ENCODE measurements at regions not wholly inside any gene's neighbourhood (a gene's known extent, or its start where the extent isn't known, plus 50 kb on each side); places are given as distances from the start of the nearest gene placed in this dataset.

GRCh38 chr9:81480828-81481604, 208.3 kb downstream of the TLE1 start:
- Mint-ChIP-seq H3K27ac (no peak overlapping the region), H3K4me1 (peaks cover 9% of the 10 kb centered on the region), H3K27me3 (ENCODE audit: low read depth) (no peaks in the 10 kb centered on the region), H3K36me3 (ENCODE audit: low read depth) (no peaks in the 10 kb centered on the region), H3K9me3 (peaks cover 6% of the 10 kb centered on the region), H3K4me3 (no peak overlapping the region)
- no peak for TF ChIP-seq CTCF (IDR thresholded peaks at IDR 0.05; ENCODE audit: unreplicated experiment in 3 of 3)

- no peak overlapping the region for H3K4me3 Mint-ChIP-seq
- H3K9me3 Mint-ChIP-seq = peaks cover 6% of the 10 kb centered on the region
- no peak overlapping the region for H3K27ac Mint-ChIP-seq
- no peak for TF ChIP-seq CTCF (IDR thresholded peaks at IDR 0.05; ENCODE audit: unreplicated experiment in 3 of 3)
- H3K36me3 Mint-ChIP-seq (ENCODE audit: low read depth) = no peaks in the 10 kb centered on the region
- H3K4me1 Mint-ChIP-seq = peaks cover 9% of the 10 kb centered on the region
- H3K27me3 Mint-ChIP-seq (ENCODE audit: low read depth) = peaks cover 4% of the 10 kb centered on the region
Measured at GRCh38 chr9:81479573-81479972, 209.8 kb downstream of the TLE1 start.

GRCh38 chr9:81477669-81478068, 211.7 kb downstream of the TLE1 start:
- H3K27me3 Mint-ChIP-seq (ENCODE audit: low read depth) = peaks cover 5% of the 10 kb centered on the region
- H3K36me3 Mint-ChIP-seq (ENCODE audit: low read depth) = no peaks in the 10 kb centered on the region
- no peak for TF ChIP-seq CTCF (IDR thresholded peaks at IDR 0.05; ENCODE audit: unreplicated experiment in 3 of 3)
- peaks cover 6% of the 10 kb centered on the region for H3K9me3 Mint-ChIP-seq
- no peak overlapping the region for H3K27ac Mint-ChIP-seq
- H3K4me1 Mint-ChIP-seq = peaks cover 9% of the 10 kb centered on the region
- H3K4me3 Mint-ChIP-seq = no peak overlapping the region

- TF ChIP-seq CTCF (IDR thresholded peaks at IDR 0.05; ENCODE audit: unreplicated experiment in 3 of 3) = no peak
Measured at GRCh38 chr9:81476813-81477490, 212.4 kb downstream of the TLE1 start.

GRCh38 chr9:81474792-81475191, 214.6 kb downstream of the TLE1 start:
- Mint-ChIP-seq H3K9me3 (no peaks in the 10 kb centered on the region), H3K36me3 (ENCODE audit: low read depth) (no peaks in the 10 kb centered on the region), H3K27ac (no peak overlapping the region), H3K4me3 (no peak overlapping the region), H3K4me1 (peaks cover 4% of the 10 kb centered on the region), H3K27me3 (ENCODE audit: low read depth) (peaks cover 5% of the 10 kb centered on the region)
- no peak for TF ChIP-seq CTCF (IDR thresholded peaks at IDR 0.05; ENCODE audit: unreplicated experiment in 3 of 3)

More at GRCh38 chr9:81476813-81477490, 212.4 kb downstream of the TLE1 start:
- H3K4me3 Mint-ChIP-seq = no peak overlapping the region
- peaks cover 5% of the 10 kb centered on the region for H3K27me3 Mint-ChIP-seq (ENCODE audit: low read depth)
- no peaks in the 10 kb centered on the region for H3K36me3 Mint-ChIP-seq (ENCODE audit: low read depth)
- H3K9me3 Mint-ChIP-seq = peaks cover 6% of the 10 kb centered on the region
- H3K27ac Mint-ChIP-seq = no peak overlapping the region
- peaks cover 9% of the 10 kb centered on the region for H3K4me1 Mint-ChIP-seq
